RPMI7951 (cell line): ENCODE measurements at regions not wholly inside any gene's neighbourhood (a gene's known extent, or its start where the extent isn't known, plus 50 kb on each side); places are given as distances from the start of the nearest gene placed in this dataset.

ENCODE experiments used
- DNase-seq: peaks from one replicate; pipeline ENCODE4 v3.0.0-alpha.2; 2012; ENCODE audit warnings: low read depth

DNA sequence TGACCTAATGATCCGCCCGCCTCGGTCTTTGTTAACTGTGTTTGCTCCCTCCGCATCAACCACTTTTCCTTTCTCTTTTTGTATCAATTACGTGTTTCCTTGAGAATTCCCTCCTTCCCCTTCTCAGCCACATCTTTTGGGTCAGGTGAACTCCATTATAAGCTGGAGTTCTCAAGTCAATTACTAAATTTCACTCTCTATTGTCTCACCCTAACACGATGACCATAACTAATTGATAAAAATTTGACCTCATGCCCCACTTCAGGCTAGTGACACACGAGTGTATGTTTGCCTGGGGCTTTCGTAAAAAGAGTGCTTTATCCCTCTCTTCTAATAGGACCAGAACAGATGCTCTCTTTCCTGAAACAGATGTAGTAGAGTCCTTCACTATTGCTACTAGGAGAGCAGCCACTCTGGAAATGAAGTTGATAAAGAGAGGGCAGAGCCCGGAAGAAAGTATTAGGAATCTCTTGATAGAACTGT, 403.6 kb upstream of the ANXA10 start:
- DNase-seq: peak; percentile 7

DNA sequence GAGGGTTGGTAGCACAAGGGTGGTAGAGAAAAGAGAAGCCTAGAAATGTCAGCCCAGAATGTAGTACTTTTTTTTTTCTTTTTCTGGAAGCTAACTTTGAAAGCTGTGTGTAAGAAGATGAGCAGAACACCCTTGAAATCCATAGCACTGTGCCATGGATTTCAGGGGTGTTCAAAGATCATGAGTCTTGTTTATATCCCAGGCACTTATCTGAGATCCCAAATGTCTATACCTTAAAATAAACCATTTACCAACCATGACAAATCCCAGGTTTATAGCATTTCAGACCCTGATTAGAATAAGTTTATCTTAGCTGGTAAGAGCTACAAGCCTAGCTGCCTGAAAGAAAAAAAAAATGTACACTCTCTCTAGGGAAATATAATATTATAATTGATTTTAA, 389.9 kb upstream of the ANXA10 start:
- no peak for DNase-seq

DNA sequence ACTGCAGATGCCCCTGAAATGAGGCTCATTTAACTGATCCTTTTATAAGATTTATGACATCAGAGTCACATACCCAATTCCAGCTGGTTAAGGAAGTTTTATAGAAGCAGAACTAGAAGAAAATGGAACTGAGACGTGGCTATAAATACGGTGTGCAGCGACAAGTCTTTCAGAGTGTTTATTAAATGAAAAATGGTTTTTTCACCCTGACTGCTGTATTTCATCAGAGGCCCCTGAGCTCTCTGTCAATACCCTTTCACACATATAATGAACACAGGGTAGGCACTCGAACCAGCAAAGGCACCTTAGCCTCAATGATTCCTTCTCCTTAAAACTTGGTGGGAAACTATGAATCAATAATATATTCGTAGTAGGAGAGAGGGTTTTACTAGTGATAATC, 380.8 kb upstream of the ANXA10 start:
- DNase-seq: no peak

DNA sequence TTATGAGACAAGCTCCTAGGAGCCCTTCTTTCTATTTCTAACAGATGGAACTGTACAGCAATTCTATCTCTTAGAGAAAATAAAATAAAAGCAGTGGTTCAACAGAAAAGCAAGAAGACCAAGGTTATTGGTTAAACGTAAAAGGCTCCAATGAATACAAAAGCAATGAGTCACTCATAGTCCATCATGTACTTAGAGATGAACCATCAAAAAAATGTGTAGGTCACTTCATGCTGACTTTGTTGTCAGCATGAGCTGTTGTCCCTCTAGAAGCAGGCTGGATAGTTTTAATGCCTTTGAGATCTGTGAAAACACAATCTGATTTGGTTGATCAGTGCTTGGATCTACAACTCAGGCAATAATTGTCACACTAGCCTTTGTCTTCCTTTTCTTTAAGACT, 378.6 kb upstream of the ANXA10 start:
- no peak for DNase-seq

DNA sequence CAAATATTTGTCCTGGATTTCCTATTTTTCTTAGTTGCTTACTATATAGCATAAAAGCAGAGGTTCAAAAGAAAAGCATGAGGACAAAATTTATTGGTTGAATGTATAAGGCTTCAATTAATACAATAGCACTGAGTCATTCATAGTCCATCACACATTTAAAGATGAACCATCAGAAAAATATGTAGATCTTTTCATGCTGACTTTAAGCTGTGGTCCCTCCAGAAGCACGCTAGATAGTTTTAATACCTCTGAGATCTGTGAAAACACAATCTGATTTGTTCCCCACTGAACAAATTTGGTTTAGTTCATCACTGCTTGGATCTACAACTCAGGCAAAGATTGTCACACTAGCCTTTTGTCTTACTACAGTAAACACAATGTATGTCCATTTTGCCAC, 377.2 kb upstream of the ANXA10 start:
- no peak for DNase-seq

DNA sequence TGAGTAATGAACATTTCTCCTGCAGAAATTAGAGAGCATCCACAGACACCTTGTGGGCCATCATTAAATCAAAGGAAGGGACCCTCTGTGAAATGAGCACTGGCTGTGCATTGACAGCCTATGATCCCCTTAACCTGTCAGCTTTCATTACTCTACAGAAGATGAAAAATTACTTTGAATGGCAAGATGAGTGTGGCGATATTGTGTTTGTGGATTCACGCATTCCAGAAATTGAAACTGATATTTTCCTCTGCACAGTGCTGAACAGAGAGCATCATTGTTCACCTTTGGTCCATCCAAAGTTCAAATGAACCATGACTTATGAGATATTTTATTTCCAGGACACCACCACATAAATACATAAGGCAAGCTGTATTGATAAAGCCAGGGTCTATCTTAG, 374.8 kb upstream of the ANXA10 start:
- no peak for DNase-seq

DNA sequence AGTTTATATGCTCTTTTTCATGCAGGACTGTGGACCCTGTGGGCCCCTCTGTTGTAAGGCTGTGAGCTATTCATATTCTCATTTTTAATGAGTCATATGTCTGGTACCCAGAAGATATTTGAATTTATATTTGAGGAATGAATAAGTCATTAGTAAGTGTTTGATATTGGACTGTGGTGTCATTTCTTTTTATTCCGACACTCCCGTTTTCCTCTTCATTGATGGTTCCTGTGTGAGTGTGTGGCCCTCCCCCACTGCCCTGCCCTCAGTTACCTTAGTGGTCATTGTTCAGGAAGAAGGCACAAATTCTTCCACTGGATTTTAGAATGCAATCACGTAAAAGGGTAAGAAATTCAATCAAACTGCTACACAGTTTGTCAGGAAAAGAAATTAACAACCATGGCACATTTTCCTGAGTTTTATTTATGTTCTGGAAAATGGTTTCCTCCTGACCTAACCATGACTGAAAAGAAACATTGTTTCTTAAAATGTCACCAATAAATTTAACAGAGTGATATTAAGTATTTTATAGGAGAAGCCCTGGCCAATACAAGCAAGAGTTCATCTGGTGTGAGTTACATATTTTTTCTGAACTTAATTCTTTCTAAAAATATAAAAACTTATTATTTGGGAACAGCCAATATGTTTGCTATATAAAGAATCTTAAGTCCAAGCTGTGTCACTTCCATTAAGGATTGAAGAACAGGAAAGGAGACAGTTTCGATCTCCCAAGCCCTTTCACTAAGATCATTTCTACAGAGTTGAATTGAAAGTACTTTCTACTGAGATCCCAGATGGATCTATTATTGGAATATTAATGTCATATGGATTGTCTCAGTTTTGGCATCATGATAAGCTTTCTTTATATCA, 370.5 kb upstream of the ANXA10 start:
- DNase-seq: no peak

DNA sequence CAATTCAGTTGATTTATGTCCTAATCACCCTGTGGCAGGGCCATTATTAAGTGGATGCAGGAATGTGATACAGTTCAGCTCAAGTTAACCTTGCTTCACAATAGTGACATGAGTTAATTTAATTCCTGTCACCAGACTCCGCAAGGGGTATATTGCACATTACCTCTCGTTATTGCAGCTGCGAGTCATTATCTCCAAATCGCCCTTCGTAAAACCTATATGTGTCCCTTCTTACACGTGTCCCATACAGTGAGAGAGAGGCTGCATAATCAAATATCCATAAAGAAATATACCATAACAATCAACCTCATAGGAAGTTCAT, 369.9 kb upstream of the ANXA10 start:
- DNase-seq: no peak

DNA sequence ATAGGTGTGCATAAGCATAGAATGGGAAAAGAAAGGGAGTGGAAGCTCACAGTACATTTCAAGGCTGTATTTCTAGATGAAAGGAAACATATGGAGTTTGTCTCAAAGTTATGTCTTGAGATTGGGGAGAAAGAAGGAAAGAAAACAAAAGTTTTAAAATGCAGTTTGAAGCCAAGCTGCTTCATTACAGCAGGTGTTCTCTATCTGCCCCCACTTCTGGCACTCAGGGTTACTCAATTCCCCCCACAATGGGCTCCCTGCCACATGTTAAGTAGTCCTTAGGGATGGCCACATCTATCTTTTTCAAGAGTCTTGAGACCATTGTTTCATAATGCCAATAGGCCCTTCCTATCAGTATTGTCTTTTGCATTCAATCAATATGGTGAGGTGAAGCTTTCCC, 367.4 kb upstream of the ANXA10 start:
- DNase-seq: no peak

DNA sequence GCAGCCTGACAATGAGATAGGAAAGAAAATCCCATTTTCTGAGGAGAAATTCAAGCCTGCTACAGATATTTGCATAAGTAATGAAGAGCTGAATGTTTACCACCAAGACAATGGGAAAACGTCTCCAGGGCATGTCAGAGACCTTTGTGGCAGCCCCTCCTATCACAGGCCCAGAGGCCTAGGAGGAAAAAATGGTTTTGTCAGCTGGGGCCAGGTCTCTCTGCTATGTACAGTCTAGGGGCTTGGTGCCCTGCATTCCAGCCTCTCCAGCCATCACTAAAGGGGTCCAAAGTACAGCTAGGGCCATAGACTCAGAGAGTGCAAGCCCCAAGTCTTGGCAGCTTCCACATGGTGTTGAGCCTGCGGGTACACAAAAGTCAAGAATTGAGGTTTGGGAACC, 361.6 kb upstream of the ANXA10 start:
- DNase-seq: no peak

DNA sequence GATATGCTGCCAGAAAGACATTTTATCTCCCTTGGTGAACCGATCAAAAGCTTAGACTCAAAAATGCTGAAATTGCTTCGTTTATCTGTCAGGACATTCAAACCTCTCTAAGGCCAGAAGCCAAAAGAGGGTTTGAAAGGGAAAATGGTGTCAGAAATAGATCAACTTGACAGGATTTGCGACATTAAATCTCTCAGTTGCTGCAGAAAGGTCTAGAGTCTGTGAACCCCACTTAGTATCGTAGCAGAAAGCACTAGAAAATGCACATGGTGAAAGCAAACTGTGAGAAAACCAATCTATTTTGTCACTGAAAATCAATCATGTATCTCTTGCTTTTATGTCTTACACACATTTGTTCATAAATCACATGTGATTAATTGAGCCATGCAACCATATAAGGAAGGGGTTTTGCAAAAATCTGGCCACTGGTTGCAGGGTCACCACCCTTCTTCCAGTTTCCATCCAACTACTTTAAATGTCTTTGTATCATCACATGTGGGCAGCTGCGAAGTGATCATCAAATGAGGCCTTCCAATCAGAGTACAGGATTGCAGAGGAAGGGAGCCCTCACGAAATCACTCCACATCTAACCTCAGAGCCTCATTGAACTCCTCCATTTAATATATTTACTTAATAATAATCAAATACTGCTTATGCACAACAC, 347.2 kb upstream of the ANXA10 start:
- DNase-seq: no peak

DNA sequence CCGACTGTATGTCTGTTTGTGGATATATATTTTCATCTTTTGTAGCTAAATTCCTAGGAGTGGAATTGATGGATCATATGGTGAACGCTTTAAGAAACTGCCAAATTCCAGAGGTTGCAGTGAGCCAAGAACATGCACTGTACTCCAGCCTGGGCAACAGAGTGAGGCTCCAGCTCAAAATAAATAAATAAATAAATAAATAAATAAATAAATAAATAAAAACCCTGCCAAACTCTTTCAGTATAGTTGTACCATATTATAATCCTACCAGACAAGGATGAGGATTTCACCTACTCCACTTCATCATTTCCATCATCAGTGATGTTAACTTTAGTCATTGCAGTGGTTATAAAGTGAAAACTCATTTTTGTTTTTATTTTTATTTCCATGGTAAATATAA, 325.1 kb upstream of the ANXA10 start:
- no peak for DNase-seq

DNA sequence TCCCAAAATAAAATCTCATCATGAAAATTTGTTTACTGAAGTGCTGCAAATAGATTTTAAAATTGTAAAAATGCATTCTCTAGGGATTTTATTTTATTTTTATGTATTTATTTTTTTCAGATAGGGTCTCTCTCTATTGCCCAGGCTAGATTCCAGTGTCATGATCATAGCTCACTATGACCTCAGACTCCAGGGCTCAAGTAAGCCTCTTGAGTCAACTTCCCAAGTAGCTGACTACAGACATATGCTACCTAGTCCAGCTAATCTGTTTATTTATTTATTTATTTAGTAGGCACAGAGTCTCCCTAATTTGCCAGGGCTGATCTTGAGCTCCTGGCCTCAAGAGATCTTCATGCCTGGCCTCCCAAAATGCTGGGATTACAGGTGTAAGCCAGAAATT, 317.7 kb upstream of the ANXA10 start:
- no peak for DNase-seq

DNA sequence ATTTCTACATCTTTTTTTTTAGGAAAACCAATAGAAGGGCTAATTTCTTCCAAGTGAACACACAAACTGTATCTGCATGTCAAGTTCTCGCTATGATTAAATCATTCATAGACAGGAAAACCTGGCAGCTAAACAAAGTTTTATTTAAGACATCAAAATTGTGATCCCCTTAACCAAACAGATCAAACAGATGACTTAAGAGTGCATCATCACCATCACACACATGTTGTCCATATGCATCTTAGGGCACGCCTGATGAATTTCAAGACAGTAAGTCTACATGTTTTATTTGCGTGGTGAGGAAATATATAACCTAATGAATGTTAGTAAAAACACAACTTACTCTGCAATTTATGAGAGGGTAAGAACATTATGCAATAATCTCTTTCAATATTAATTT, 317.0 kb upstream of the ANXA10 start:
- DNase-seq: no peak

DNA sequence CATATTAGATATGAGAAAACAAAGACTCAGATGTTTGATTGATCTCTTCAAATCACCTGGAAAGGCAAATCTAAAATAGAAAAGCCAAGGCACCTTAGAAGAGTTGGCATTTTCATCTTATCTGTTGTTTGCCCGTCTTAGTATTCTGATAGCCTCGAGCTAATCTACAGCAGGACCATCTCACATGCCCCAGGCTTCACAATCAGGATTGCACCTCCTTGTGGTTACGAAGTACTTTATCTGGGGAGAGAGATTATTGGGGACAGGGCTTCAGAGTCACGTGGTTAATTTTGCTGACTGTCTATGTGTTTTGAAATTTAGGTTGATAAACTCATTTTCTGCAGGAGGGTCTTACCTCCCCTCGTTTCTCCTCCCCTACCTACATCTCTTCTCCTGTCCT, 313.1 kb upstream of the ANXA10 start:
- DNase-seq: no peak

DNA sequence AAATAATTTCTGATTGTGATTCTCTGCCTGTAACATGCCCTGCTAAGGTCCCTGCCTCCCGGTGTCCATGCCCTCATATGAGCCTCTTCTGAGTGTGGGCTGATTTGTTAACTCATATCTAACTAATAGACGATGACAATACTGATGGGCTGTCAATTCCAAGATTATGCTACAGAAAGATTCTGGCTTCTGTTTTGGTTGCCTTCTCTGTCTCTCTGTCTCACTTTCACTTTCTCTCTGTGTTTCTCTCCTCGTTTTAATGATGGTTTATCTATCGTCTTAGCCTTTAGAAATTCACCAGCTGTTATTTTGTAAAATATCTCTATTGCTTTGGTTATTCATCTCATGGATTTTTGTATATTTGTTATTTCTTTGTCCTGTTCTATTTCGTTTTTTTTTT, 312.5 kb upstream of the ANXA10 start:
- DNase-seq: no peak

DNA sequence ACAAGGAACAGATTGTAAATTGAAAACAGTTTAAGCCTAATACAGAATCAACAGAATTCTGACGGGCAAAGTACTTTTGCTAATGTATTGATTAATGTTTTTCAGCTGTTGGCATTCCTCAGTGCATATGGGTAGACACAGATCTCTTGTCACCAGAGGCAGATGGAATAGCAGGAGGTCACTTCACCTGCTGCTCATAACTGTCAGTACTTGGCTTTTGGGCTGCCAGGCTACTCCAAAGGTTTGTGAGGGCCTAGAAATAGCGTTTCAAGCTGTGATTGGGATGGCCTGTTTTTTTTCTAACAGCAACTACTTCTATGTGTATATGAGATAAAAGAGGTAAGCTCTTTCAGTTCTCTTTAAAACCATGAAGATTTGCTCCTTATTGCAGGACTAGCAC, 307.5 kb upstream of the ANXA10 start:
- DNase-seq: no peak

DNA sequence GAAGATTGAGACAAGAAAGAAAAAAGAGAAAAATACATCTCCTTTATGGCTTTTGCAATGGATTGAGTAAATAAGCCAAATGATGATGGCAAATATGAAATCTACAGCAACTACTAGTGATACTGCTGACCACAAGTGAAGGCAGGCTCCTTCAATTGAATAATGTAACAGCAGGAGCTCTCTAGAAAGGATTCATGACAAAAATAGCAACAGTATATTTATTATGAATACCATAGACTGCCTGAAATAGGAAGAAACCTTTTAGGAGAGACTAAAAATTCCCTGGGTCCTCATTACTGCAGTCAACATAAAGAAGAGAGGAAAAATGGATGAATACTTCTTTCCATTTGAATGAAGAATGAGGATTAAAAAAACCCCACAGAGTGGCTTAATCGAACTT, 306.8 kb upstream of the ANXA10 start:
- DNase-seq: no peak

DNA sequence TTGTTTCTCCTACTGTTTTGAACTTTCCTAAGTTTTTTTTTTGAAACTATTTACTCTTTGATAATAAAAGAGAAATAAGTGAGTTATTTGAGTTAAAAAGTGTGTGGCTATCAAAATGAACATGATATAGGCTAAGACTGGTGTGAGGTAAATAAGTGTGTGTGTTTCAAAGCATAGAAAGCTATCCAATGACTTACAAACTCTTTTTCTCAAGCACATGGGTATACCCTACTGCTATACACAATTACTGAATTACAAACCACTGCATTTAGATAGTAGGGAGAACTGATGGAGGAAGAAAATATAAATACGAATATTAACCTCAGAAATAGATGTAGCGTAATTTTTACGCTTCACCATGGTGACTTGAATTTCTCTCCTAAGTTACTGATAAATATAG, 305.8 kb upstream of the ANXA10 start:
- DNase-seq: no peak

DNA sequence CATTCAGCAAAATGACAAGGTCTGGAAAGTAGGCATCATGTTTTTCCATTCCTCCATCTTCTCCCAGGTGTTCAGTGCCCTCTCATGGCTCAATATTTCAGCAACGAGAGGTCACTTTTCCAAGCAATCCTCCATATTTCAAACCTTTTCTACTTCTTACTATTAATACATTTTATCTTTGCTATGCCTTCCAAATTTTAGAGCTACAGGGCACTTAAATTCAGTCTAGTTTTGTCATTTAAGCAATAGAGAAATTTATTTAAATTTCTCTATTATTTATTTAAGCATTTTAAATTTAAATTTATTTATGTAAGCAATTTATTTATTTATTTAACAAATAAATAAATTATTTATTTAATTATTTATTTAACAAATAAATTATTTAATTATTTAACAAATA, 305.1 kb upstream of the ANXA10 start:
- no peak for DNase-seq

DNA sequence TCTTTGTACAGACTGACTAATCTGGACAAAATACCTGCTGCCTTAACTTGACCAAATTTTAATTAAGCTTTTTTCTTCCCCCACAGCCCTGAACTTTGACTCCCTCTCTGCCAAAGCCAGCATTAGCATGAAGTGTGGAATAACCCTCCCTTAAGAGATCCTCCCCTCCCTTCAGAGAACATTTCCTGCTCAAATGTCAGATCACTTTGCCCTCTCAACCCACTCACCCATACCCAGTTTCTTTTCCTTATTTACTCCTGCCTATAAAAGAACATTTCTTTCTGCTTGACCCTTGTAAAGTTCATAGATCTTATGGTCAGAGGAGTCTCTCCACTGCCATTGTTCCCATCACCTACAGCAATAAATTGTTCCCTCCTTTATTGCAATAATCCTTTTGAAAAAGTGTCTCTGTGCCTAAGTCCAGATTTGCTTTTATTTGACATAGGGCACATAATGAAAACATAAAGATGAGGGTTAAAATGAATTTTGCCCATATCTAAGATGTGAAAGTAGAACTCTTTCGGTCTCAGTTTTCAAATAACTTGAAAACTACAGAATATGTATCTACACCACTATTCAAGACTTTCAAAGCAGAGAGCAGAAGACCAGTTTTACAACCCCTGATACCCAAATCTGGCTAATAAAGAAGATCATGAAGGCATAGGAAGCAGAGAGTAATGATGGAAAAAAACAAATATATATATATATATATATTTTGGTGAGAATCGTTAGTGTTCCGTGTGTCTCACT, 289.7 kb upstream of the ANXA10 start:
- DNase-seq: no peak

DNA sequence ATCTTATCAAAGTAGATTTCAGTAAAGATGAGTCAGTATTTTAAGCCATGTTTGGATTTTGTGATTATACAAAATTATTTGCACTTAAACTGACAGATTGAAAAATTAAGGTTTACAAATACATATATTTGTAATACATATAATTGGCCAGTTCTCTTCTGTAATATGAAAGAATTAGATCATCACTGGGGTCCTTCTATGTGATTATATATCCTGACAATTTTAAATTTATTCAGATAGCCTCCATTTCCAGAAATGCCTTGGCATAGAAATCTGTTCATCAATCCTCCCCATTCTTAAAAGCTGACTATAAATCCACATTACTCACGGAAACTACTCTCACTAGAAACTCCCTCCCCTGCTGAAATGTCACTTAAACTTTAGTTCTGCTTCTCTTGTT, 280.4 kb upstream of the ANXA10 start:
- DNase-seq: no peak

DNA sequence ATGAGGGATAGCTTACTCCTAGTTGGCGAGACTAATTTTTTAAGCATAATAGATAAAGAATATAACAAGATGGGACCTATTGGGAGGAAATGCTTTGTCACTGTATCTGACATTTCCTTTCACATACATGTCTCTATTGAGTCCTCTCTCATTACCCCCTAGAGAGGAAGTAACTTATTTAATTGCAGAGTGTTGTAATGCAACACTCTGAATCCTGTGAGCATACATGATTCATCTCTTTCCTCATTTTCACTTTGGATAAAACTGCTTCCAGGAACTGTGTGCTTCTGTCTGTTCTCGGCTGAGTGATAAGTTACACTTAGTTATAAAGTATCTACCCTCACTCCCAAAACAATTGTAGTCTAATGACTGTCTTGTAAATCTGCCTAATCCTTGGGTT, 266.1 kb upstream of the ANXA10 start:
- no peak for DNase-seq
